IPS-18a (cell line): ENCODE measurements at regions not wholly inside any gene's neighbourhood (a gene's known extent, or its start where the extent isn't known, plus 50 kb on each side); places are given as distances from the start of the nearest gene placed in this dataset.

Experiments used
- H3K27ac ChIP-seq: one replicate; pipeline ENCODE4 v1.5.1; 2013; ENCODE audit warnings: low read length
- H3K27me3 ChIP-seq: one replicate; pipeline ENCODE4 v1.6.1; 2013; ENCODE audit warnings: mild to moderate bottlenecking, low read length; ENCODE audit not compliant: control insufficient read depth, insufficient read depth
- H3K36me3 ChIP-seq: one replicate; pipeline ENCODE4 v1.6.1; 2013; ENCODE audit warnings: low read depth, low read length; ENCODE audit not compliant: control insufficient read depth
- H3K4me1 ChIP-seq: one replicate; pipeline ENCODE4 v1.6.1; 2013; ENCODE audit warnings: low read depth, low read length; ENCODE audit not compliant: control insufficient read depth
- H3K4me3 ChIP-seq: one replicate; pipeline ENCODE4 v1.5.1; 2013; ENCODE audit warnings: low read length
- H3K9ac ChIP-seq: one replicate; pipeline ENCODE4 v1.6.1; 2013; ENCODE audit warnings: mild to moderate bottlenecking, low read length, moderate library complexity
- H3K9me3 ChIP-seq: one replicate; pipeline ENCODE4 v1.6.1; 2013; ENCODE audit warnings: low read depth, low read length; ENCODE audit not compliant: control insufficient read depth

DNA sequence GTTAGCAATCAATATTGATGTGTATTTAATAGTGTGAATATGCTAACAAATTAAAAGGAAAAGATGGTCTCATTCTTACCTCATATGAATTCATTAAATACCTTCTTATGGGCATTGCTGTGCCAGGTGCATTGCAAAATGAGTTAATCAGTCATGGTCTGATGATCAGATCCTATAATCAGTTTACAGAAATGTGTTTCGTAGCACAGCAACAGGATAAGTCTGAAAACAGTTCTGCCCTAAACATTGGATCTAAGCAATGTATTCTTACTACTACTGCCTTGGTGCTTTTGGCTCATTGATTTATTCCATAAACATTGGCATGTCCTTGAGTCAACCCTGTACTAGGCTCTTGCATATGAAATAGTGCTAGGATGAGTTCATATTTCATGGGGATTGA is 417.0 kb upstream of the JAG1 start:
- no peaks in the 10 kb centered on the region for H3K9me3 ChIP-seq
- H3K27me3 ChIP-seq: no peaks in the 10 kb centered on the region
- no peaks in the 10 kb centered on the region for H3K36me3 ChIP-seq
- no peak overlapping the region for H3K27ac ChIP-seq
- H3K4me1 ChIP-seq: no peaks in the 10 kb centered on the region
- H3K9ac ChIP-seq: no peak overlapping the region
- no peak overlapping the region for H3K4me3 ChIP-seq

DNA sequence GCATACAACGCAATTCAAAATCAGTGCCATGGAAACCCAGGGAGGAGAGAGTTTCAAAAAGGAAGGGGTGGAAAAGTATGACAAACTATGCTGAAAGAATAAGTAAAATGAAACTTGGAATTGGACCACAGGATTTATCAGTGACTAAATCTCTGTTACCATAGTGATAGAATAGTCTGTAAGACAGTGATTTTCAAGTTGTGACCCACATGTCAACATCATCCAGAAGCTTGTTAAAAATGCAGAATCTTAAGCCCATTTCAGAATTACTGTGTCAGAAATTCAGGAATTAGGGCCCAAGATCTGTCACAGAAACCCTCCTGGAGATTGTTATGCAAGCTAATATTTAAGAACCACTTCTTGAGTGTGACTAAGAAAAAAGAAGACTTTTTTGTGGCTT is 417.7 kb upstream of the JAG1 start:
- Histone ChIP-seq H3K4me1 (no peaks in the 10 kb centered on the region), H3K4me3 (no peak overlapping the region), H3K27me3 (no peaks in the 10 kb centered on the region), H3K27ac (no peak overlapping the region), H3K9ac (no peak overlapping the region), H3K36me3 (no peaks in the 10 kb centered on the region), H3K9me3 (no peaks in the 10 kb centered on the region)

DNA sequence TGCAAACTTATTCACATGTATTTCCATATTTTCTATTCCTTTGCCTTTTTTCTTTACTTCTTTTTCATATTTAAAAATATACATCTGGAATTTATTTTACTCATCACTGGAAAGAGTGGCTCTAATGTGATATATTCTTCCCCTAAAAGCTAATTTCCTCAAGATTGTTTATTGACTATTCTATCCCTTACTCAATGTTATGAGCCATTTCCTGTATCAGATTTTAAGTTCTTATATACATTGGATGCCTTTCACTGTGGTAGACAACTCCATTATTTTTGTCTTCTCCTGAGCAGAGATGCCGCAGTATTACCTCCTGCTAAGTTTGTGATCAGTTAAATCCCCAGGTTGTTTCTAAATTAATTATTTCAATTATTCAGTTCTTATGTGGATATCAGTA is 418.4 kb upstream of the JAG1 start:
- no peak overlapping the region for H3K27ac ChIP-seq
- H3K9ac ChIP-seq: no peak overlapping the region

DNA sequence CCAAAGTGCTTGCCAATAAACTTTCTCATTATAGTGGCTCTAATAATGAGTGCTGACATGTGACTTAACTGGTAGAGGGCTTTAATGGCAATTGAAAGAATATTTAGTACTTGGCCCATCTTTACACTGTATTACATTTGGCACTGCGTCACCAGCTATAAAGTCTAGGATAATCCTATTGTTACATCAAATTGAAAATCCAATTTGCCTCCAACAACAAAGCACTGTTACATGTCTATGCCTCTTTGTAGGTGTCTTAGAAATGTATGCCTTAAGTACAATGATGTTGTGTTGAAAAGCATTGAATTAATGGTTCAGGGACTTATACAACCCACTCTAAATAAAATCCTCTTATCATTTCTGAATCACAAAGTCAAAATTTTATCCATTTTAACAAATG is 420.4 kb upstream of the JAG1 start:
- H3K4me1 ChIP-seq: no peaks in the 10 kb centered on the region
- H3K27ac ChIP-seq: no peak overlapping the region
- H3K27me3 ChIP-seq: no peaks in the 10 kb centered on the region
- no peaks in the 10 kb centered on the region for H3K36me3 ChIP-seq
- H3K9ac ChIP-seq: no peak overlapping the region
- H3K4me3 ChIP-seq: no peak overlapping the region
- H3K9me3 ChIP-seq: no peaks in the 10 kb centered on the region

More for the DNA sequence above, 418.4 kb upstream of the JAG1 start:
- no peaks in the 10 kb centered on the region for H3K27me3 ChIP-seq
- H3K9me3 ChIP-seq: no peaks in the 10 kb centered on the region
- H3K4me1 ChIP-seq: no peaks in the 10 kb centered on the region
- H3K4me3 ChIP-seq: no peak overlapping the region
- H3K36me3 ChIP-seq: no peaks in the 10 kb centered on the region

DNA sequence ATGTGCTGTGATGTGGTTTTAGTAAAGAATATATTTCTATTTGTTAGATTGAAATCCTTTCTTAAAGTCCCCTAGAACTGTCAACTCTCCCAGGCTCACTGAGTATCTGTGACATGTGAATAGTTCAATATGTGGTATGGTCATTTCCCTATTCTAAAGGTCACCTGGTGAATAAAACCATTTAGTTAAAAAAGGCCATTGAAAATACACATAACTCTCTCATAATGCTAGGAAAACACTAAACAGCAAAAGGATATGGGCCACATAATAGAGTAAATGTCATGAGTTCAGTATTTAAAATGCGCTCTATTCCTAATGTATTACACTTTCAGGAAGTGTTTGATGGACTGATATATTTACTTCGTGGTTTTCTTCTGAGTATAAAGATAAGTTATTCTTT is 420.9 kb upstream of the JAG1 start:
- H3K9me3 ChIP-seq: no peaks in the 10 kb centered on the region
- no peak overlapping the region for H3K4me3 ChIP-seq
- no peaks in the 10 kb centered on the region for H3K36me3 ChIP-seq
- no peak overlapping the region for H3K9ac ChIP-seq
- H3K27ac ChIP-seq: no peak overlapping the region
- no peaks in the 10 kb centered on the region for H3K27me3 ChIP-seq
- no peaks in the 10 kb centered on the region for H3K4me1 ChIP-seq

DNA sequence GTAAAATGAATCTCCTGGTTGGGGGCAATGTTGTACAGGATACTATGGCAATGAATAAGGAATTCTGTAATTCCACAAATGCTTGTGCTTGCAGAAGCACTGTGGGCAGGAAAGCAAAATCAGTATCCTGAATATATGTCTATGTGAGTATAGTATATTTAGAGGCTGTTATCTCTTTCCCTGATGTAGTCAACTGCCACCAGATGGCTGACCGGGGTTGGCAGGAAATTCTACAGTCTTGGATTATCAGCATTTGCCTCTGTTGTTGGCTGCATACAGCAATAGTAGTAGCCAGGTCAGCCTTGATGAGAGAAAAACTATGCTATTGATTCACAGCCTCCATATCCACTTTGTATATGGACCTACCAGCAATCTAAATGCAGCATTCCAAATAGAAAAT is 425.1 kb upstream of the JAG1 start:
- no peaks in the 10 kb centered on the region for H3K9me3 ChIP-seq
- no peaks in the 10 kb centered on the region for H3K4me1 ChIP-seq
- no peak overlapping the region for H3K4me3 ChIP-seq

DNA sequence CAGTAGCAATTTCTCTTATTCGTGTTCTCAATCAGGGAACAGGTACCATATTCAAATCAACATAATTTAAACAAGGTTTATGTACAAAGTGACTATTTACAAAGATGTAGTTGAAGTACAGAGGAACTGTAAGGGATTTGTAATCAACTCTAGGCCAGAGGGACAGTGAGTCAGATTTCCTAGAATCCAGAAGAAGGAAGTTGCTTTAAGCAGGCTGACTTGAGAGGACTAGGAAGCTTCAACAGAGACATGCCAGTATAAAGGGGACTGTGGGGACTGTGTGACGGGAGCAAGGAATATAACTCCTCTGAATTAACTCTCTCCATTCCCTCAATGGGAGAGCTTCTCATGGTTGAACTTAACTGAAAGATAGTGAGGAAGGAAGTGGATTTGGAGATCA is 427.4 kb upstream of the JAG1 start:
- Histone ChIP-seq H3K4me1 (no peaks in the 10 kb centered on the region), H3K27me3 (no peaks in the 10 kb centered on the region), H3K9ac (no peak overlapping the region), H3K36me3 (no peaks in the 10 kb centered on the region), H3K27ac (no peak overlapping the region), H3K4me3 (no peak overlapping the region), H3K9me3 (no peaks in the 10 kb centered on the region)

More for the DNA sequence above, 425.1 kb upstream of the JAG1 start:
- Histone ChIP-seq H3K36me3 (no peaks in the 10 kb centered on the region), H3K27me3 (no peaks in the 10 kb centered on the region), H3K9ac (no peak overlapping the region), H3K27ac (no peak overlapping the region)

DNA sequence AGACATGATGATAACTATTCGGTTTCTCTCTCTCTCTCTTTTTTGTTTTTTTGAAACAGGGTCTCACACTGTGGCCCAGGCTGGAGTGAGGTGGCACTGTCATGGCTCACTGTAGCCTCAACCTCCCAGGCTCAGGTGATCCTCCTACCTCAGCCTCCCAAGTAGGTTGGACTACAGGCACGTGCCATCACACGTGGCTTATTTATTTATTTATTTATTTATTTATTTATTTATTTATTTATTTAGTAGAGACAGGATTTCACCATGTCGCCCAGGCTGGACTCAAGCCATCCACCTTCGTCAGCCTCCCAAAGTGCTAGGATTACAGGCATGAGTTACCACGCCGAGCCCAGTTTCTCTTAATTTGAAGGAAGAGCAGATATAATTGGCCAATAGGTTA is 427.9 kb upstream of the JAG1 start:
- H3K27ac ChIP-seq: no peak overlapping the region
- H3K4me3 ChIP-seq: no peak overlapping the region
- H3K9me3 ChIP-seq: no peaks in the 10 kb centered on the region
- no peaks in the 10 kb centered on the region for H3K27me3 ChIP-seq
- no peaks in the 10 kb centered on the region for H3K36me3 ChIP-seq
- no peak overlapping the region for H3K9ac ChIP-seq
- H3K4me1 ChIP-seq: no peaks in the 10 kb centered on the region

DNA sequence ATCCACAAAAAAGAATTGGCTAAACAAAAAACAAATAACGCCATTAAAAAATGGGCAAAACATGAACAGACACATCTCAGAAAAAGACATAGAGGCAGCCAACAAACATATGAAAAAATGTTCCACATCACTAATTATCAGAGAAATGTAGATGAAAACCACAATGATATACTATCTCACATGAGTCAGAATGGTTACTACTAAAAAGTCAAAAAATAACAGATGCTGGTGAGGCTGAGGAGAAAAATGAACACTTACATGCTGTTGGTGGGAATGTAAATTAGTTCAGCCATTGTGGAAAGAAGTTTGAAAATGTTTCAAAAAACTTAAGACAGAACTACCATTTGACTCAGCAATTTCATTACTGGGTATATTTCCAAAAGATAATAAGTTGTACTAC is 430.1 kb upstream of the JAG1 start:
- Histone ChIP-seq H3K27ac (no peak overlapping the region), H3K36me3 (no peaks in the 10 kb centered on the region), H3K4me3 (no peak overlapping the region), H3K9me3 (no peaks in the 10 kb centered on the region), H3K9ac (no peak overlapping the region), H3K27me3 (no peaks in the 10 kb centered on the region), H3K4me1 (peaks cover 7% of the 10 kb centered on the region)

DNA sequence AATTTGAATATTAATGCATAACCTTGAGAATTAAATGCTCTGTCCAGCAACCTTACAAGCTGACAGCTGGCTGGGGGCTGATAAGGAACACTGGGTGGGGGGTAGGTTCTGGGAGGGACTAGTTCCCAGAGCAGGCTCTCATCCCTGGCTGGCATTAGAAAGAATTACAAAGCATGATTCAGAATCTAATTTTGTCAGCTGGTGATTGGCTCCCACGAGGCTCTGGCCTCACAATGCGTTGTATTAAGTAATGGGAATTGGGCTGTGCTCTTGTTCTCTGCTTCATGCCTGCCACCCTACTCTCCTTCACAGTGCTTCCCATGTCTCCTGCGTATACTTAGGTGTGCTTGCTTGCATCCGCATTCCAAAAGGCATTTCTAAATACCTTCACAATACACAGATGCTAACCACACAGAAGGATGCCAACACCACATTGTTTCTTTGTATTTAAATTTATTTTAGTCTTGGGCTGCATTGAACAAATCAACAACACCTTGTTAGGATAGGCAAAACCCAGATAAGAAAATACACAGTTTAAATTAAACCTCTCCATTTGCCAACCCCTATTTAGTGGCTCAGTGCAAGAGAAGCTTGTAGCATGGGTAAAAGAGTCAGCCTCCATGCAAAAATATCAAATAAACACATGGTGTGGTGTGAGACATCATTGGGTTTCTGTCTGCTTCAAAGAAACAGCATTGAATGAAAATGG is 434.5 kb upstream of the JAG1 start:
- H3K27me3 ChIP-seq: no peaks in the 10 kb centered on the region
- no peaks in the 10 kb centered on the region for H3K9me3 ChIP-seq
- no peaks in the 10 kb centered on the region for H3K36me3 ChIP-seq
- peaks cover 7% of the 10 kb centered on the region for H3K4me1 ChIP-seq
- no peak overlapping the region for H3K27ac ChIP-seq
- no peak overlapping the region for H3K4me3 ChIP-seq
- H3K9ac ChIP-seq: no peak overlapping the region

DNA sequence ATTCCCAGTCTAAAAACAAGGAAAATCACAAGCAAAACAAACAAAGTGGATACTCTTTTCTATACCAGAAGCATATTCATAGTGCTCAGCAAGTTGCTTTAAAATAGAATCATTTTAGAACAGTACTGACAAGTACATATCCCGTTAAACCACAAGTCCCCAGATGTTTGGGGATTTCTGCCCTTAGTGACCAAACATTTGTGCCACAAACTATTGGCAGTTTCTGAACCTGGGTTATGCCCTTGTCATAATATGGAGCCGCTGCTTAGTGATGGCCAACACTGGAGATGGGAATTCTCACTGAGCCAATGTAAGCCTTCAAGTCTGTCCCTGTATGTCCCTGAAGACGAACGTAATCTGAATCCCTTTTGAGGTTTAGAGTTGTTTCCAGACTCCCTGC is 436.7 kb upstream of the JAG1 start:
- Histone ChIP-seq H3K36me3 (no peaks in the 10 kb centered on the region), H3K27ac (no peak overlapping the region), H3K9ac (no peak overlapping the region), H3K27me3 (no peaks in the 10 kb centered on the region), H3K4me1 (peaks cover 7% of the 10 kb centered on the region), H3K9me3 (no peaks in the 10 kb centered on the region), H3K4me3 (no peak overlapping the region)

DNA sequence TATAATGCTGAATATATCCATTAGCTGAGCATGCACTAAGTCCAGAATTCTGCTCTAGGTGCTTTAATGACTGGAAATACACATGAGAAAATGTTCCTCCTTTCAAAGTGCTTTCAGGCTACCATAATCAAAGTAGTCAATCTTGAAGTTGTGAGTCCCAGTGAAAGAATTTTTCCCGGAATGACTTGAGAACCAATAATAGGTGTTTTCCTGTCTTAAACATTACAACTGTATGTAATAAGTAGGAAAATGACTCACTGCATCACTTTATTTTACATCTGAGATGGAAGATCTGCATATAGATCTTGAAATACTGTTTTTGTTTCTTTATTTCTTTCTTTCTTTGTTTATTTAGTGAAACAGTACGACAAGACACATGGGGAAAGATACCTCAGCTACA is 437.4 kb upstream of the JAG1 start:
- no peak overlapping the region for H3K9ac ChIP-seq
- no peak overlapping the region for H3K27ac ChIP-seq
- H3K27me3 ChIP-seq: no peaks in the 10 kb centered on the region
- H3K4me3 ChIP-seq: no peak overlapping the region
- H3K9me3 ChIP-seq: no peaks in the 10 kb centered on the region
- peaks cover 7% of the 10 kb centered on the region for H3K4me1 ChIP-seq
- H3K36me3 ChIP-seq: no peaks in the 10 kb centered on the region
